ENCODE measurements at regions not wholly inside any gene's neighbourhood (a gene's known extent, or its start where the extent isn't known, plus 50 kb on each side); places are given as distances from the start of the nearest gene placed in this dataset.

DNA sequence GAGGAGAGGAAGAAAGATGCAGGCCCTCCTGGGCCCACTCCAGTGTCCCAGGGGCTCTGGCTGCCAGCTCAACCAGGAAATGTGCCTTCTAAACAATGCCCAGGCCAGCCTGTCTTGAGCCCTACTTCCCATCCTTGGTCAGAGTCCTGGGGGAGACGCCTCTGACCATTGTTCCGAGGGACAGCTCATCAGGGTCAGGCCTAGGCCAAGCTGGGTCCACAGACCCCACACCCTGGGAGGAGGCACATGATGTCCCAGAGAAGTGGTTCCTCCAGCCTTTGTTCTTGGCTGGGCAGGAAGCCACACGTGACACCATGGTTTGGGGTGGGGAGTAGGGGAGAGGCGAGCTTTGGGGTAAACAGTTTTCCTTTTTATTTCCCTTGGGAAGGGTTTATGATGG is 102.5 kb downstream of the EFNB1 start:
- ATAC-seq (peak in 7 of 8 donors; percentile 4 to 82 (median 57)), DNase-seq (no peak)
- no peaks in the 10 kb centered on the region for H3K36me3 ChIP-seq
- TF ChIP-seq, protein P1, sequence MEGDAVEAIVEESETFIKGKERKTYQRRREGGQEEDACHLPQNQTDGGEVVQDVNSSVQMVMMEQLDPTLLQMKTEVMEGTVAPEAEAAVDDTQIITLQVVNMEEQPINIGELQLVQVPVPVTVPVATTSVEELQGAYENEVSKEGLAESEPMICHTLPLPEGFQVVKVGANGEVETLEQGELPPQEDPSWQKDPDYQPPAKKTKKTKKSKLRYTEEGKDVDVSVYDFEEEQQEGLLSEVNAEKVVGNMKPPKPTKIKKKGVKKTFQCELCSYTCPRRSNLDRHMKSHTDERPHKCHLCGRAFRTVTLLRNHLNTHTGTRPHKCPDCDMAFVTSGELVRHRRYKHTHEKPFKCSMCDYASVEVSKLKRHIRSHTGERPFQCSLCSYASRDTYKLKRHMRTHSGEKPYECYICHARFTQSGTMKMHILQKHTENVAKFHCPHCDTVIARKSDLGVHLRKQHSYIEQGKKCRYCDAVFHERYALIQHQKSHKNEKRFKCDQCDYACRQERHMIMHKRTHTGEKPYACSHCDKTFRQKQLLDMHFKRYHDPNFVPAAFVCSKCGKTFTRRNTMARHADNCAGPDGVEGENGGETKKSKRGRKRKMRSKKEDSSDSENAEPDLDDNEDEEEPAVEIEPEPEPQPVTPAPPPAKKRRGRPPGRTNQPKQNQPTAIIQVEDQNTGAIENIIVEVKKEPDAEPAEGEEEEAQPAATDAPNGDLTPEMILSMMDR (IDR thresholded peaks at IDR 0.05), result no peak
- 42 to 50% methylated on average over 4 of the region's 4 CpGs for WGBS, 2 donors
- no peaks in the 10 kb centered on the region for H3K9me3 ChIP-seq
- H3K4me3 ChIP-seq, result no peak overlapping the region
- no peaks in the 10 kb centered on the region for H3K27me3 ChIP-seq
- intact Hi-C loops (cut with DNase I), result loop anchor here in 5 of 10 donors (5.0 to 10.0 kb wide), 4 partner anchors 34 to 99 kb away; no protein-coding TSS in a partner anchor
- peak overlapping the region; percentile 36 to 83 (median 66) for H3K27ac ChIP-seq
- H3K4me1 ChIP-seq, result peaks cover 0 to 59% (median 20%) of the 10 kb centered on the region in 9 donors

DNA sequence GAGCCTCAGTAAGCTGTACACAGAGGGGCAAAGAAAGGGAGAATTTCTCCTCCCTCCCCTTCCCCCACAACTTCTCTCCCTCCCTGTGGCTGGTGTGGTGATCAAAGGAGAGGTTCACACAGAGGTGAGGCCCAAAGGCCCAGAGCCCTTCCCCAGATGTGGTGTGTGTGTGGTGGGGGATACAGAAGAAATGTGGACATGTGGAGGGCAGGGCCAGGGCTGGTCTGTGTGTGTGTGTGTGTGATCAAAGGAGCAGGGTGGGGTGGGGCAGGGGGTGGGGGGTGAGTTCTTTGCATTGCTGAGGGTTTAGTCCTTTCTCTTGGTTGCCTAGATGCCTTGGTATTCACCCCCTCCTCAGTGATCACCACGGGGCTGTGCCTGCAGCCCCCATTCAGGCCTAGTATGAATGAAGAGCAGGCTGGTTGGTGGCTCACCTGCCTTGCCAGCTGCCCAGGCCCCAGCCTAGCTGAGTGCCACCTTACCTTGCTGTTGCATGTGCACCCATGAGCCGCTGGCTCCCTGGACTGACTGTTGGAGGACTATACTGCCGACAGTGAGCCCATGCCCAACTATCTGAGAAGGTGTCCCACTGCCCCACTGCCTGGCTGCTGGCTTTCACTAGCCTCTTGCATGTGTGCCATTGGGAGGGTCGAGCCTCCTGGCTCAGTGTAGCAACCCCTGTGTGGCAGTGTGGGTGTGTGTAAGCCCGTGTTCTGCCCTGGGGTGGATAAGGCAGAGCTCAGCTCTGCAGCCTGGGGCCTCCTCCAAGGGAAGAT is 101.9 kb downstream of the EFNB1 start:
- TF ChIP-seq, protein P1 (IDR thresholded peaks at IDR 0.05), result no peak
- H3K36me3 ChIP-seq, result no peaks in the 10 kb centered on the region
- intact Hi-C loops (cut with DNase I), result loop anchor here in 5 of 10 donors (5.0 to 10.0 kb wide), 4 partner anchors 33 to 98 kb away; no protein-coding TSS in a partner anchor
- peaks cover 0 to 54% (median 20%) of the 10 kb centered on the region in 9 donors for H3K4me1 ChIP-seq
- no peaks in the 10 kb centered on the region for H3K9me3 ChIP-seq
- DNase-seq, result no peak
- 61 to 76% methylated on average over 5 of the region's 5 CpGs for WGBS, 2 donors
- peaks cover 0 to 4% (median 0%) of the 10 kb centered on the region in 7 donors for H3K27me3 ChIP-seq
- H3K27ac ChIP-seq, result peak overlapping the region; percentile 11 to 83 (median 66)
- H3K4me3 ChIP-seq, result no peak overlapping the region
- peak in 3 of 8 donors; percentile 3 to 12 (median 5) for ATAC-seq

DNA sequence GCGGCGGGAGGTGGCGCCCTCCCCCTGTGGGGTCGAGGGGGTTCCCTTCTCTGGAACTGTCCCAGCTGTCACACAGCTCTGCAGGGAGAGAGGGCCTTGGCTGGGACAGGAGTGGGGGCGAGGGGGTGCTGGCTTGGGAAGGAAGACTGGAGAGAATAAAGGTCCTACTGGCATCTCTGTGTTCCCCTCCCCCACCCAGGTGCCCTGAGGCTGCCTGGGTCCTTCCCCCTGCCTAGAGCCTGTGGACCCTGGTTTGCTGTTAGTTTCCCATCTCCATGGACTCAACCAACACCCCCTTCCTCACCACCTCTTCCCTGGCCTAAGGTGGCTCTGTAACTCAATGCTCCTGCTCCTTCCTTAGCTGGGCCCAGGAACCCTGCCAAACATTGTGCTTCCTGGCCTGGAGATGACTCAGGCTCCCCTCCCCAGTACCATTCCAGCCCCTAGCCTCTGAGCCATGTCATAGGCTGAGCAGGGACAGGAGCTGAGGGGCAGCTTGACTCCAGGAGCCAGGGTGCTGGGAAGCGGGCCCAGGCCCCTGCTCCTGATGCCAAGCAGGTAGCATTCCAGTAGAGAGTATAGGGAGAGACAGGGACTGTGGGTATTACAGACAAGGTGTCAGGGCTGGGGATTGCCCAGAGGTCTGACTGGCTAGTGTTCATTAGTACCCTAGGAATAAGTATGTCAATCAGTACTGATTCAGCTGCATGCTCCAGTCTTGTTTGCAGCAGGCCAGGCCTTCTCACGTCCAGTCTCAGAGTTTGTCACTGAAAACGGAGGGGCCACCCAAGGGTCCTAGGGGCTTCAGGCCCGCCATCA is 100.7 kb downstream of the EFNB1 start:
- Histone ChIP-seq H3K4me3 (no peak overlapping the region), H3K27ac (peak overlapping the region in 9 of 10 donors; percentile 14 to 83 (median 60)), H3K36me3 (no peaks in the 10 kb centered on the region), H3K27me3 (peaks cover 0 to 7% (median 0%) of the 10 kb centered on the region in 7 donors), H3K4me1 (peaks cover 0 to 53% (median 20%) of the 10 kb centered on the region in 9 donors), H3K9me3 (no peaks in the 10 kb centered on the region)
- TF ChIP-seq, protein P1 (IDR thresholded peaks at IDR 0.05), result no peak
- peak in 7 of 8 donors; percentile 56 to 79 (median 74) for ATAC-seq
- peak; percentile 29 to 46 for DNase-seq
- intact Hi-C loops (cut with DNase I), result loop anchor here in 5 of 10 donors (5.0 to 10.0 kb wide), 4 partner anchors 32 to 97 kb away; no protein-coding TSS in a partner anchor
- 81 to 84% methylated on average over 8 of the region's 9 CpGs for WGBS, 2 donors

DNA sequence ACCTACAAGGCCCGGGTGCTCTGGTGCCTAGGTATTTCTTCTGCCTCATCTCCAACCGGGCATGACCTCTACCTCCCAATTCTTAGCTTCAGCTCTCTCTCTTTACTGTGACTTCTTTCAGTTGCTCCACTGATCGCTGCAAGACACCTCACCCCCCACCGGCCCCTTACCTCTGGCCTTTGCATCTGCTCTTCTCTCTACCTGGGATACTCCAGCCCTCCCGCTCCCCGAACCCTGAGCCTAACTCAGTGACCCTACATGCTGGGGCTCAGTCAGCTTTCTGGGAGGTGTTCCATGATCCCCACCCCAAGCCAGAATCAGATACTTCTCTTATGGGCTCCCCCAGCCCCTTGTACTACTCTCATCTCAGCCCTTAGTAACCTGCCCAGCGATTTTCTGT is 99.6 kb downstream of the EFNB1 start:
- DNase-seq, result no peak
- 97 to 99% methylated on average over 5 to 7 of the region's 7 CpGs for WGBS, 2 donors
- H3K9me3 ChIP-seq, result no peaks in the 10 kb centered on the region
- H3K27me3 ChIP-seq, result peaks cover 0 to 7% (median 0%) of the 10 kb centered on the region in 7 donors
- H3K36me3 ChIP-seq, result no peaks in the 10 kb centered on the region
- H3K27ac ChIP-seq, result peak overlapping the region in 2 of 10 donors; percentile 60 to 73
- intact Hi-C loops (cut with DNase I), result no loop called here
- TF ChIP-seq, protein P1 (IDR thresholded peaks at IDR 0.05), result no peak
- peaks cover 0 to 42% (median 17%) of the 10 kb centered on the region in 9 donors for H3K4me1 ChIP-seq
- H3K4me3 ChIP-seq, result no peak overlapping the region
- no peak for ATAC-seq

All from heart right ventricle (tissue), 16 donors.